HFFc6 (cell line): ENCODE measurements at regions not wholly inside any gene's neighbourhood (a gene's known extent, or its start where the extent isn't known, plus 50 kb on each side); places are given as distances from the start of the nearest gene placed in this dataset.

Experiments used
- DNase-seq: peaks from one replicate; pipeline ENCODE4 v3.0.0-alpha.2; 2018
- H3K27ac Mint-ChIP-seq: 2 replicates; pipeline ENCODE4 v1.8.0; 2020; ENCODE audit warnings: mild to moderate bottlenecking, mixed read lengths
- H3K27me3 Mint-ChIP-seq: 2 replicates; pipeline ENCODE4 v1.8.0; 2021; ENCODE audit warnings: mild to moderate bottlenecking, moderate library complexity, mixed read lengths; ENCODE audit not compliant: insufficient read depth
- H3K36me3 Mint-ChIP-seq: 2 replicates; pipeline ENCODE4 v1.8.0; 2021; ENCODE audit warnings: low read depth, mixed read lengths
- H3K4me1 Mint-ChIP-seq: 2 replicates; pipeline ENCODE4 v1.8.0; 2020; ENCODE audit warnings: low read depth, mixed read lengths
- H3K4me3 Mint-ChIP-seq: 2 replicates; pipeline ENCODE4 v1.8.0; 2020; ENCODE audit warnings: mild to moderate bottlenecking, moderate library complexity, mixed read lengths
- H3K9me3 Mint-ChIP-seq: 2 replicates; pipeline ENCODE4 v1.8.0; 2020; ENCODE audit warnings: mild to moderate bottlenecking, mixed read lengths
- CTCF ChIP-seq: fragments of 200-600 bp; sonication (generic); IDR thresholded peaks from 2 replicates; pipeline ENCODE4 v1.5.0; 2021; ENCODE audit warnings: antibody characterized with exemption, mild to moderate bottlenecking

GRCh38 chr2:22497064-22497463, 887.9 kb upstream of the KLHL29 start:
- H3K27ac Mint-ChIP-seq: no peak overlapping the region
- no peaks in the 10 kb centered on the region for H3K4me1 Mint-ChIP-seq
- no peaks in the 10 kb centered on the region; the same call in 1 of the 2 replicates for H3K27me3 Mint-ChIP-seq
- peaks cover 50% of the 10 kb centered on the region for H3K9me3 Mint-ChIP-seq
- no peak overlapping the region for H3K4me3 Mint-ChIP-seq
- TF ChIP-seq CTCF: no peak
- H3K36me3 Mint-ChIP-seq: peaks cover 5% of the 10 kb centered on the region; the same call in 1 of the 2 replicates
- no peak for DNase-seq

GRCh38 chr2:22497789-22498188, 887.2 kb upstream of the KLHL29 start:
- H3K4me1 Mint-ChIP-seq: no peaks in the 10 kb centered on the region
- H3K27ac Mint-ChIP-seq: no peak overlapping the region
- TF ChIP-seq CTCF: no peak
- H3K27me3 Mint-ChIP-seq: no peaks in the 10 kb centered on the region
- H3K9me3 Mint-ChIP-seq: peaks cover 50% of the 10 kb centered on the region
- H3K36me3 Mint-ChIP-seq: peaks cover 1% of the 10 kb centered on the region; the same call in 1 of the 2 replicates
- no peak for DNase-seq
- H3K4me3 Mint-ChIP-seq: no peak overlapping the region

GRCh38 chr2:22499082-22499839, 885.7 kb upstream of the KLHL29 start:
- Mint-ChIP-seq H3K36me3 (no peaks in the 10 kb centered on the region; the same call in 1 of the 2 replicates), H3K27ac (no peak overlapping the region), H3K4me3 (no peak overlapping the region), H3K4me1 (no peaks in the 10 kb centered on the region), H3K9me3 (peaks cover 49% of the 10 kb centered on the region), H3K27me3 (no peaks in the 10 kb centered on the region)
- no peak for DNase-seq
- TF ChIP-seq CTCF: no peak

- Mint-ChIP-seq H3K4me3 (no peak overlapping the region), H3K27ac (no peak overlapping the region), H3K27me3 (no peaks in the 10 kb centered on the region), H3K4me1 (no peaks in the 10 kb centered on the region), H3K9me3 (peaks cover 47% of the 10 kb centered on the region), H3K36me3 (no peaks in the 10 kb centered on the region; the same call in 1 of the 2 replicates)
- TF ChIP-seq CTCF: no peak
- DNase-seq: no peak
Measured at GRCh38 chr2:22500555-22500935, 884.4 kb upstream of the KLHL29 start.

GRCh38 chr2:22501851-22502250, 883.1 kb upstream of the KLHL29 start:
- no peak for TF ChIP-seq CTCF
- Mint-ChIP-seq H3K4me1 (no peaks in the 10 kb centered on the region), H3K9me3 (peaks cover 47% of the 10 kb centered on the region), H3K4me3 (no peak overlapping the region), H3K27me3 (no peaks in the 10 kb centered on the region), H3K27ac (no peak overlapping the region), H3K36me3 (no peaks in the 10 kb centered on the region; the same call in 1 of the 2 replicates)
- DNase-seq: no peak
